Ammon's horn (tissue), 1 donor: ENCODE measurements at regions not wholly inside any gene's neighbourhood (a gene's known extent, or its start where the extent isn't known, plus 50 kb on each side); places are given as distances from the start of the nearest gene placed in this dataset.
"Not testable (repeated sequence)": the region's sequence is repeated elsewhere in the genome, so short reads cannot be mapped to it uniquely, and the experiment has no call there.

Experiments
- DNase-seq: peaks from one replicate; pipeline ENCODE4 v3.0.0-alpha.2; 2016; ENCODE audit warnings: low spot score

DNA sequence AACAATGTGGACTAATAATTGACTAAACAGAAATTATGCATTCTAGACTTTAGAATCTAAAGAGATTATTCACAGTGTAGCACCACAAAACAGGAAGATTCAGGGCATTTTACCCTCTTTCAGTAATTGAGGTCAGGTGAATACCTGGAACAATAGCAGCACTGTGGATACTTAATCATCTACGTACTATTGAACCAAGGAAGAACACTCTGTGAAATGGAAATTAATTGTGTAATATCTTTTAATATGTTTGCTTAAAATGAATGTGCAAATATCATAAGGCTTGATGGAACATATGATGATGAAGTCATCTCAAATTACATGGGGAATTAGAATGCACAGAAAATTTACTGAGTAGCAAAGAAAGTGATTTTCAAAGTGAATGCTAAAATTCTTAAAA, 68.5 kb upstream of the MAP9 start:
- no peak for DNase-seq

DNA sequence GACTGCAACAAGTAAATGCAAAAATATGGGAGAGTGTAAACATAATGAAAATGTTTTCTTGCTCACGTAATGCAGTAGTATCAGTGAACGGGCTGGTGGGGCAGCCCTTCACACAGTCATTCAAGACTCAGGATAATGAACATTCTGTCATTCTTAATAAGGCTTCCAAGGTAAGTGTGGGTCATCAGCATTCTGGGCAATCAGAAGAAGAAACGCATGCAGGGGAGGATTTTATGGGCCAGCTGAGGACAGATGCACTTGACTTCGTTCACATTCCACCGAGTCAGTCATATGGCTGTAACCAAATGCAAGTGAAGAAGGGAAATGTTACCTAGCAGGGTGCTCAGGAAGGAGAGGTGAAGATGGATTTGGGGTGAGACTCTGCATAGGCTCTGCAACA, 68.0 kb upstream of the MAP9 start:
- DNase-seq, result no peak

DNA sequence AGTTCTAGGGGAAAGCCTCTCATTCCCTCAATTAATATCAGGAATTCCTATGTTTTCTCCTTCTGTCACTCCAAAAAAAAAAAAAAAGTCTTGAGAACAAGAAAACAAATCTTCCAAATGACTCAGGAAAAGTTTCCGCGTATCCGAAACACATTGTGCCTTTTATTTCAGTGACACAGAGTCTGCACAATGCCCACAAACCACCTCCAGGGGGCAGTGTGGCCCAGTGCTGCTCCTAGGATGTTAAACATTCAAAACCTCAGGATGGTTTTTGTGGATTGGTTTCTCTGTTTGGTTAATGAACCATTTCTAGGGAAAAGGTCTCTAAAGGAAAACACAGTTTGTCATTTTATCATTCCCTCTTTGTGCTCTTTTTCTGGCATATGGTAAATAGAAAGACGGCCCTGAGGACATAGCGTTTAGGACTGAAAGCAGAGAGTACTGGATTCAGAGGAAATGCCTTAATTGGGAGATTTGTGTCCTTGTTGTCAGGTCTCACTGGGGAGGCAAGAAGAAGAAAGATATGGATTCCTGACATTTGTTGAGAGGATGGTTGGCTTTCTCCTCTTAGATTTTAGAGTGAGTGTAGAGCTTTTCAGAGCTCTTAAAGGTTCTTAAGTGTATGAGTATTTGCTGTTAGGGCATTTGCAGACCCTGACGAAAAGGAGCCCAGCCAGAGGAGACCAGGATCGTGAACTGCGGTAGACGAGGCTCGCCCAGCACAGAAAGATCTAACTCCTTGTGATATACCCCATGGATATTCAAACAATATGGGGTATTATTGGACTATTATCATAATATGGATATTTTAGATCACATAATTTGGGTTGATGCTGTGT, 65.7 kb upstream of the MAP9 start:
- peak; percentile 88 for DNase-seq

GRCh38 chr4:155441475-155441874, 64.7 kb upstream of the MAP9 start:
- no peak for DNase-seq

DNA sequence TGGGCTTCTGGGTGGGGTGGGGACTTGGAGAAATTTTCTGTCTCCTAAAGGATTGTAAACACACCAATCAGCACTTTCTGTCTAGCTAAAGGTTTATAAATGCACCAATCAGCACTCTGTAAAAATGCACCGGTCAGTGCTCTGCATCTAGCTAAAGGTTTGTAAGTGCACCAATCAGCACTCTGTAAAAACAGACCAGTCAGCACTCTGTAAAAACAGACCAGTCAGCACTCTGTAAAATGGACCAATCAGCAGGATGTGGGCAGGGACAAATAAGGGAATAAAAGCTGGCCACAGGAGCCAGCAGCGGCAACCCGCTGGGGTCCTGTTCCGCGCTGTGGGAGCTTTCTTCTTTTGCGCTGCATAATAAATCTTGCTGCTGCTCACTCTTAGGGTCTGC, 63.0 kb upstream of the MAP9 start:
- not testable (repeated sequence) for DNase-seq

GRCh38 chr4:155434904-155435303, 58.1 kb upstream of the MAP9 start:
- DNase-seq, result no peak

DNA sequence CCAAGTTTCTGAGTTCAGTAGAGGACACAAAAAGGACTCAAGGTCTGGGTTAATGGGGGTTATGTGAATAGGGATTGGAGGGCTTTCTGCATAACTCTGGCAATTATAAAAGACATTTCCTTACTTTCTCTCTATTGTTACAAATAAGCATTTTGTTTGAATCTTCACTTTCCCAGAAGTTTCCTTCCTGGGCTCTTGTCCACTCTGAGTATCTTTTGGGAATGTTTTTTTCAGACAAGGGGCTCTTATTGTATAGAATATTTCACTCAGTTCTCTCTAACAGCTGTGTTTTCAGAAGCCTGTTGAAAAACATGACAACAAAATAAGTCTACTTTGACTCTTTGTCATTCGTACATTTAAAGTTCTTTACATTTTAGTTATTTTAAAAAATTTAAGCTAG, 57.6 kb upstream of the MAP9 start:
- no peak for DNase-seq

DNA sequence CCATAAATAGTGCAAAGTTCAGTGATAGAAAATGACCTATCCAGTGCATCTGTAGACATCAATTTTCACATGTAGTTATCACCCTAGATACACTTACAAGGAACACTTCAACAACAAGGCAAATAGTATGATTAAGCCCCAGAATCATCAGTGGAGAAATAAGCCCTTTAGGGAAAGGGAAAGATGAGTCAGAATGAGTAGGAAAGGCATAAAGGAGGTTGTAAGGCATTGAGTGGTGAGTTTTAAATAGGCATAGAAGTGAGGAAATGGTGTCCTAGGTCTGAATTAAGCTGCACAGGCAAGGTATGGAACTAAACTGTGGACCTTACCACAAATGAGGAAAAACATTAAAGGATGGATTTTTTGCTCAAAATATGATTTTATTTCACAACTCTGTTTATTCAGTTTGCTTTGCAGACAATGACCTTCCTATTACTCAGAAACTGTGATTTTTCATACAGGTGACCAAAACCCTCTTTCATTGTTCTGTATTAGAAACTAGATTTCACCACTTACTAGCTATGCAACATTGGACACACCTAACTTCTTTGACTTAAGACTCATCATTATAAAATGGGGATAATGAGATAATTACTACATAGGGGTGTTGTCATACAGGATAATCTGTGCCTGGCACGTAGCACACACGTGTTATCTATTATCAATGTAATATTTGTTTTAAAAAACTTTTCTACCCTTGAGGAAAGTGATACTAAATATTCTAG, 57.0 kb upstream of the MAP9 start:
- no peak for DNase-seq

DNA sequence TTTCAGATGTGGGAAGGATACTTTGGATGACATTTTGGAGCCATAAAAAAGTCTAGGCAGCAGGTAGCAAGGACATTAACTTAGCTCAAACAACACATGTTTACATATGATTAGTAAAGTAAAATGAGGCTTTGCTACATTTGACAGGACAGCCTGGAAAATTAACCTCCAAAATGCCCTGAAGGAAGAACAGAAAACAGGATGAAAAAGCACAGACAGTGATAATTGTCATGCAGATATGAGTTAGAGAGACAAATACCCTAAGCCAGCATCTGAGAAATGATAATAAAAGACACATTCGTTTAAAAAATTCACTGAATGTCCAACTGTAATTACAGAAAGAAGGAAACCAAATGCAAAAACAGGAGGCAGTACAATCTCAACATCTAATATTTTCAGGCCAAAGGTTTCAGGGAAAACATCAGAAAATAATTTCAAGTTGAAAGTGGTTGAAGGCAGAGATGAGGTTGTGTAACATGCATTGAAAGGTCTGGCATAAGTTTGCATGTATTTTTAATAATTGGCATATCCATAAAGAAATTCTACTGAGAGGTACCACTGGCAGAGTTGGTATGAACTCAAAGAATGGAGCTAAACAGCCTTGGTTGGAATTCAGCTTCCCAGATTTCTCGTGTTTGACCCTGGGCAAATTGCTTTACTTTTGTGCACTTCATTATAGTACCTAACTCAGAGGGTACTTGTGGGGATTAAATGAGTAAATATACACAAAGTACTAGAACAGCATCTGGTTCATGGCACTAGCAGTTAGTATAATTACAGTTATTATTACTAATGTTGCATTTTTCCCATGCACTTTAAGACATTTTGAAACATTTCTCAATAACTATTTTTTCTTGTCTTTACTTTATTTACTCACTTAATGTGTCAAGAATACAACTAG, 54.4 kb upstream of the MAP9 start:
- DNase-seq, result no peak

- DNase-seq, result no peak
Measured at GRCh38 chr4:155428128-155428527, 51.4 kb upstream of the MAP9 start.

GRCh38 chr4:155426953-155427352, 50.2 kb upstream of the MAP9 start:
- DNase-seq, result no peak
